Liver (tissue), 8 donors: ENCODE measurements at regions not wholly inside any gene's neighbourhood (a gene's known extent, or its start where the extent isn't known, plus 50 kb on each side); places are given as distances from the start of the nearest gene placed in this dataset.

Source experiments
- DNase-seq: peaks from one replicate; pipeline ENCODE4 v3.0.0-alpha.2; 2017; ENCODE audit warnings: low spot score
- H3K27ac ChIP-seq, 2 donors: one replicate each; pipeline ENCODE4 v1.7.0; 2013; ENCODE audit warnings: inconsistent platforms in 2 of 2, low read length in 2 of 2, control low read depth in 1 of 2, low read depth in 1 of 2, mild to moderate bottlenecking in 1 of 2
- H3K27me3 ChIP-seq, 4 donors: one replicate each; pipeline versions ENCODE4 v1.6.1 to v1.7.0; 2013; ENCODE audit warnings: low read length in 3 of 4, inconsistent platforms in 1 of 4, mild to moderate bottlenecking in 1 of 4, moderate library complexity in 1 of 4; ENCODE audit not compliant: control insufficient read depth in 4 of 4, insufficient read depth in 4 of 4
- H3K36me3 ChIP-seq, 4 donors: one replicate each; pipeline versions ENCODE4 v1.6.1 to v1.7.0; 2013; ENCODE audit warnings: low read length in 3 of 4, mild to moderate bottlenecking in 3 of 4, low read depth in 1 of 4, moderate library complexity in 1 of 4; ENCODE audit not compliant: control insufficient read depth in 4 of 4, insufficient read depth in 3 of 4
- H3K4me1 ChIP-seq, 4 donors: one replicate each; pipeline versions ENCODE4 v1.6.1 to v1.7.0; 2013; ENCODE audit warnings: low read length in 3 of 4, mild to moderate bottlenecking in 3 of 4, moderate library complexity in 1 of 4; ENCODE audit not compliant: control insufficient read depth in 4 of 4, insufficient read depth in 4 of 4
- H3K4me3 ChIP-seq, 3 donors: one replicate each; pipeline versions ENCODE4 v1.6.1 to v1.7.0; 2013; ENCODE audit warnings: low read length in 3 of 3, control low read depth in 1 of 3, low read depth in 1 of 3, mild to moderate bottlenecking in 1 of 3
- H3K9ac ChIP-seq, 2 donors: one replicate each; pipeline ENCODE4 v1.7.0; 2013; ENCODE audit warnings: low read length in 2 of 2, mild to moderate bottlenecking in 2 of 2, moderate library complexity in 2 of 2, control low read depth in 1 of 2, low read depth in 1 of 2
- H3K9me3 ChIP-seq, 4 donors: one replicate each; pipeline versions ENCODE4 v1.6.1 to v1.7.0; 2013; ENCODE audit warnings: low read length in 3 of 4; ENCODE audit not compliant: control insufficient read depth in 4 of 4
- EGR1 ChIP-seq, 2 donors: IDR thresholded peaks; 2 replicates each; pipeline ENCODE4 v1.6.1; 2016 to 2018; ENCODE audit warnings: antibody characterized with exemption in 2 of 2, low read depth in 2 of 2
- FOXA1 ChIP-seq: IDR thresholded peaks from 2 replicates; pipeline ENCODE4 v1.6.1; 2016; ENCODE audit warnings: antibody characterized with exemption
- FOXA2 ChIP-seq: IDR thresholded peaks from 2 replicates; pipeline ENCODE4 v1.6.1; 2016; ENCODE audit warnings: antibody characterized with exemption
- GABPA ChIP-seq, 2 donors: IDR thresholded peaks in 1 of 2; conservative IDR thresholded peaks in 1 of 2; 2 replicates each; pipeline ENCODE4 v1.6.1; 2016; ENCODE audit warnings: antibody characterized with exemption in 2 of 2, mild to moderate bottlenecking in 1 of 2, moderate library complexity in 1 of 2
- HNF4A ChIP-seq, 2 donors: conservative IDR thresholded peaks; 2 replicates each; pipeline ENCODE4 v1.6.1; 2016; ENCODE audit warnings: antibody characterized with exemption in 2 of 2, mild to moderate bottlenecking in 2 of 2
- HNF4G ChIP-seq: IDR thresholded peaks from 2 replicates; pipeline ENCODE4 v1.6.1; 2016; ENCODE audit warnings: antibody characterized with exemption
- JUND ChIP-seq, 2 donors: IDR thresholded peaks; 2 replicates each; pipeline ENCODE4 v1.6.1; 2016; ENCODE audit warnings: antibody characterized with exemption in 2 of 2
- MAX ChIP-seq: IDR thresholded peaks from 2 replicates; pipeline ENCODE4 v1.6.1; 2016; ENCODE audit warnings: antibody characterized with exemption
- NR2F2 ChIP-seq: IDR thresholded peaks from 2 replicates; pipeline ENCODE4 v1.6.1; 2016; ENCODE audit warnings: antibody characterized with exemption
- RAD21 ChIP-seq, 2 donors: IDR thresholded peaks; 2 replicates each; pipeline ENCODE4 v1.6.1; 2016; ENCODE audit warnings: antibody characterized with exemption in 2 of 2, mild to moderate bottlenecking in 2 of 2
- REST ChIP-seq: IDR thresholded peaks from 2 replicates; pipeline ENCODE4 v1.6.1; 2016; ENCODE audit warnings: antibody characterized with exemption, mild to moderate bottlenecking
- RXRA ChIP-seq, 2 donors: IDR thresholded peaks; 2 replicates each; pipeline ENCODE4 v1.6.1; 2017 to 2018; ENCODE audit warnings: antibody characterized with exemption in 2 of 2, mild to moderate bottlenecking in 1 of 2
- SP1 ChIP-seq: IDR thresholded peaks from 2 replicates; pipeline ENCODE4 v1.6.1; 2018; ENCODE audit warnings: antibody characterized with exemption, mild to moderate bottlenecking
- TAF1 ChIP-seq: conservative IDR thresholded peaks from 2 replicates; pipeline ENCODE4 v1.6.1; 2016; ENCODE audit warnings: antibody characterized with exemption, mild to moderate bottlenecking
- YY1 ChIP-seq: IDR thresholded peaks from 2 replicates; pipeline ENCODE4 v1.6.1; 2016; ENCODE audit warnings: antibody characterized with exemption, mild to moderate bottlenecking
- WGBS: extraction: QIAGEN DNeasy Blood & Tissue Kit; methylation state at CpG from one replicate; pipeline ENCODE4 v1.1.7; 2013; 5-methylcytosine and 5-hydroxymethylcytosine counted together
- TF ChIP-seq, protein P1 (sequence below): fragments of 150-350 bp; IDR thresholded peaks from 2 replicates; pipeline ENCODE4 v1.5.1; 2017; ENCODE audit warnings: improper control_type of control experiment, low read depth, low read length; ENCODE audit not compliant: missing input control
- TF ChIP-seq, protein P2 (sequence below): IDR thresholded peaks from 2 replicates; pipeline ENCODE4 v1.6.1; 2016; ENCODE audit warnings: antibody characterized with exemption
- TF ChIP-seq, protein P3 (sequence below): IDR thresholded peaks from 2 replicates; pipeline ENCODE4 v1.6.1; 2016; ENCODE audit warnings: antibody characterized with exemption
- donor health status: healthy.
- donor health status: healthy.
- donor health status: healthy.
- donor health status: healthy.
- donor health status: healthy.

DNA sequence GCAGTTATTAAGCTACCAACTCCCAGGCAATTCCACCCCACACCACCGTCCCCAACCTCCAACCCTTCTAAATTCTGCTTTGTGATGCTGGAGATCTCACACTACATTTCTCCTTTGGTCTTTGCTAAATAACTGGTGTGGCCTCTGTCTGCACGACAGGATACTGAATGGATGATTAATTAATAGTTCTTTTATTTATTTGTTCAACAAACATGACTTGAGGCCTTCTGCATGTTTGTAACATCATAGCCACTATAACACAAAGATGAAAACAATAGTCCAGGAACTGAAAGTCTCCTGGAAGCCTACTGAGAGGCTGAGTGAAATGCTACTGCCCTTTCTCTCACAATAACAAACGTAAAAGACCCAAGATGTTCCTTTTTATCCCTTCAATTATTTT is 609.5 kb upstream of the UBE2E2 start:
- Histone ChIP-seq H3K9me3 (no peaks in the 10 kb centered on the region), H3K4me3 (no peak overlapping the region), H3K36me3 (no peaks in the 10 kb centered on the region), H3K4me1 (no peaks in the 10 kb centered on the region), H3K27me3 (no peaks in the 10 kb centered on the region), H3K9ac (no peak overlapping the region), H3K27ac (no peak overlapping the region)
- DNase-seq: no peak
- TF ChIP-seq RXRA (IDR thresholded peaks at IDR 0.05) (no peak), FOXA1 (no peak), SP1 (no peak), HNF4G (no peak), NR2F2 (no peak), RAD21 (IDR thresholded peaks at IDR 0.05) (no peak), TAF1 (no peak), YY1 (no peak), REST (no peak), FOXA2 (no peak), JUND (IDR thresholded peaks at IDR 0.05) (no peak), HNF4A (conservative IDR thresholded peaks at IDR 0.05) (no peak), GABPA (IDR thresholded peaks at IDR 0.05 in 1 of 2, conservative IDR thresholded peaks at IDR 0.05 in 1 of 2) (no peak), EGR1 (IDR thresholded peaks at IDR 0.05; ENCODE audit: low read depth in 2 of 2) (no peak), MAX (no peak)
- TF ChIP-seq, protein P1, sequence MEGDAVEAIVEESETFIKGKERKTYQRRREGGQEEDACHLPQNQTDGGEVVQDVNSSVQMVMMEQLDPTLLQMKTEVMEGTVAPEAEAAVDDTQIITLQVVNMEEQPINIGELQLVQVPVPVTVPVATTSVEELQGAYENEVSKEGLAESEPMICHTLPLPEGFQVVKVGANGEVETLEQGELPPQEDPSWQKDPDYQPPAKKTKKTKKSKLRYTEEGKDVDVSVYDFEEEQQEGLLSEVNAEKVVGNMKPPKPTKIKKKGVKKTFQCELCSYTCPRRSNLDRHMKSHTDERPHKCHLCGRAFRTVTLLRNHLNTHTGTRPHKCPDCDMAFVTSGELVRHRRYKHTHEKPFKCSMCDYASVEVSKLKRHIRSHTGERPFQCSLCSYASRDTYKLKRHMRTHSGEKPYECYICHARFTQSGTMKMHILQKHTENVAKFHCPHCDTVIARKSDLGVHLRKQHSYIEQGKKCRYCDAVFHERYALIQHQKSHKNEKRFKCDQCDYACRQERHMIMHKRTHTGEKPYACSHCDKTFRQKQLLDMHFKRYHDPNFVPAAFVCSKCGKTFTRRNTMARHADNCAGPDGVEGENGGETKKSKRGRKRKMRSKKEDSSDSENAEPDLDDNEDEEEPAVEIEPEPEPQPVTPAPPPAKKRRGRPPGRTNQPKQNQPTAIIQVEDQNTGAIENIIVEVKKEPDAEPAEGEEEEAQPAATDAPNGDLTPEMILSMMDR: no peak
- TF ChIP-seq, protein P2, sequence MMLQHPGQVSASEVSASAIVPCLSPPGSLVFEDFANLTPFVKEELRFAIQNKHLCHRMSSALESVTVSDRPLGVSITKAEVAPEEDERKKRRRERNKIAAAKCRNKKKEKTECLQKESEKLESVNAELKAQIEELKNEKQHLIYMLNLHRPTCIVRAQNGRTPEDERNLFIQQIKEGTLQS: no peak
- TF ChIP-seq, protein P3, sequence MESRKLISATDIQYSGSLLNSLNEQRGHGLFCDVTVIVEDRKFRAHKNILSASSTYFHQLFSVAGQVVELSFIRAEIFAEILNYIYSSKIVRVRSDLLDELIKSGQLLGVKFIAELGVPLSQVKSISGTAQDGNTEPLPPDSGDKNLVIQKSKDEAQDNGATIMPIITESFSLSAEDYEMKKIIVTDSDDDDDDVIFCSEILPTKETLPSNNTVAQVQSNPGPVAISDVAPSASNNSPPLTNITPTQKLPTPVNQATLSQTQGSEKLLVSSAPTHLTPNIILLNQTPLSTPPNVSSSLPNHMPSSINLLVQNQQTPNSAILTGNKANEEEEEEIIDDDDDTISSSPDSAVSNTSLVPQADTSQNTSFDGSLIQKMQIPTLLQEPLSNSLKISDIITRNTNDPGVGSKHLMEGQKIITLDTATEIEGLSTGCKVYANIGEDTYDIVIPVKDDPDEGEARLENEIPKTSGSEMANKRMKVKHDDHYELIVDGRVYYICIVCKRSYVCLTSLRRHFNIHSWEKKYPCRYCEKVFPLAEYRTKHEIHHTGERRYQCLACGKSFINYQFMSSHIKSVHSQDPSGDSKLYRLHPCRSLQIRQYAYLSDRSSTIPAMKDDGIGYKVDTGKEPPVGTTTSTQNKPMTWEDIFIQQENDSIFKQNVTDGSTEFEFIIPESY: no peak
- WGBS: 32% methylated on average over 3 of the region's 3 CpGs

- Histone ChIP-seq H3K4me1 (no peaks in the 10 kb centered on the region), H3K9ac (no peak overlapping the region), H3K4me3 (no peak overlapping the region), H3K9me3 (no peaks in the 10 kb centered on the region), H3K36me3 (no peaks in the 10 kb centered on the region), H3K27me3 (no peaks in the 10 kb centered on the region), H3K27ac (no peak overlapping the region)
- DNase-seq: no peak
- TF ChIP-seq EGR1 (IDR thresholded peaks at IDR 0.05; ENCODE audit: low read depth in 2 of 2): no peak
- TF ChIP-seq, protein P1: no peak
These were observed 608.1 kb upstream of the UBE2E2 start for GRCh38 chr3:22594990-22595389.
